ENCODE measurements at regions not wholly inside any gene's neighbourhood (a gene's known extent, or its start where the extent isn't known, plus 50 kb on each side); places are given as distances from the start of the nearest gene placed in this dataset.

DNA sequence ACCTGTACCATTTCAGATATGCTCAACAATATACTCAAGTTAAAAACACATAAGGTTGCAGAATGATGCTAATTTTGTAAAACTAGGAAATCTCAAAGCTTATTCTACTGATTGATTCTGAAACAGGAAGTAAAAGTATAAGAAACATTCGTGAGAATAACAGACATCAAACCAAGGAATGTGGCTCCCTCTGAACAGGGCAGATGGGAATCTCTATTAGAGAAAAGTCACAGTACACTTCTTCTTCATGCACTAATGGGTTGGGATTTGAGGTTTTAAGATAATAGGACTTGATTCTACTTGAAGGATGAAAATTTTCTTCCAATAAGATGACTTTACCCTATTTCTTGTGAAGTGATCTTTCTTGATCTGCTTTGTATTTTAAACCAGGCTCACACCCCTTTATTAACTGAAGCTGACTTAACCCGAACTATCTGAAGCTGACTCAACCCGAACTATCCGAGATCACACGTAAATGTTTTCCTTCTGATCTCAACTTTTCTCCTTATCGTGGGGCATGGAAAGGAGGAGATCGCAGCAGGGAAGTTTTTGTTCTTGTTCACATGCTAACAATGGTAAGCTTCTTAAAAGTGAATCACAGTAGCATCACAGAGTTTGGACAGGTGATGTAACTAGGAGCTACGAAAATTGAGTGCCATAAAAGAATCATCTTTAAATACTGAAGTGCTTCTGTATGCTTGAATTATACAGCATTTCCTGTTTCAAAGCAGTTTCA lies 363.1 kb upstream of the ZFP42 start:
- TF ChIP-seq SUZ12 (IDR thresholded peaks at IDR 0.05), result no peak
- TF ChIP-seq BHLHE40 (IDR thresholded peaks at IDR 0.05; ENCODE audit: borderline replicate concordance), result no peak
- TF ChIP-seq ARNT (IDR thresholded peaks at IDR 0.05), result no peak
- TF ChIP-seq FOXK2 (IDR thresholded peaks at IDR 0.05), result no peak
- TF ChIP-seq FOXM1 (IDR thresholded peaks at IDR 0.05; ENCODE audit: borderline replicate concordance), result no peak
- TF ChIP-seq LEF1 (IDR thresholded peaks at IDR 0.05; ENCODE audit: borderline replicate concordance), result no peak
- no peak for TF ChIP-seq SP1 (IDR thresholded peaks at IDR 0.05)
- TF ChIP-seq, protein P1, sequence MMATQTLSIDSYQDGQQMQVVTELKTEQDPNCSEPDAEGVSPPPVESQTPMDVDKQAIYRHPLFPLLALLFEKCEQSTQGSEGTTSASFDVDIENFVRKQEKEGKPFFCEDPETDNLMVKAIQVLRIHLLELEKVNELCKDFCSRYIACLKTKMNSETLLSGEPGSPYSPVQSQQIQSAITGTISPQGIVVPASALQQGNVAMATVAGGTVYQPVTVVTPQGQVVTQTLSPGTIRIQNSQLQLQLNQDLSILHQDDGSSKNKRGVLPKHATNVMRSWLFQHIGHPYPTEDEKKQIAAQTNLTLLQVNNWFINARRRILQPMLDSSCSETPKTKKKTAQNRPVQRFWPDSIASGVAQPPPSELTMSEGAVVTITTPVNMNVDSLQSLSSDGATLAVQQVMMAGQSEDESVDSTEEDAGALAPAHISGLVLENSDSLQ (IDR thresholded peaks at IDR 0.05), result no peak
- no peak for TF ChIP-seq FOXA1 (IDR thresholded peaks at IDR 0.05)
- no peak for TF ChIP-seq HDGF (IDR thresholded peaks at IDR 0.05; ENCODE audit: borderline replicate concordance)
- no peak for TF ChIP-seq L3MBTL2 (conservative IDR thresholded peaks at IDR 0.05)
- TF ChIP-seq TARDBP (IDR thresholded peaks at IDR 0.05), result no peak
